ENCODE measurements at regions not wholly inside any gene's neighbourhood (a gene's known extent, or its start where the extent isn't known, plus 50 kb on each side); places are given as distances from the start of the nearest gene placed in this dataset.

DNA sequence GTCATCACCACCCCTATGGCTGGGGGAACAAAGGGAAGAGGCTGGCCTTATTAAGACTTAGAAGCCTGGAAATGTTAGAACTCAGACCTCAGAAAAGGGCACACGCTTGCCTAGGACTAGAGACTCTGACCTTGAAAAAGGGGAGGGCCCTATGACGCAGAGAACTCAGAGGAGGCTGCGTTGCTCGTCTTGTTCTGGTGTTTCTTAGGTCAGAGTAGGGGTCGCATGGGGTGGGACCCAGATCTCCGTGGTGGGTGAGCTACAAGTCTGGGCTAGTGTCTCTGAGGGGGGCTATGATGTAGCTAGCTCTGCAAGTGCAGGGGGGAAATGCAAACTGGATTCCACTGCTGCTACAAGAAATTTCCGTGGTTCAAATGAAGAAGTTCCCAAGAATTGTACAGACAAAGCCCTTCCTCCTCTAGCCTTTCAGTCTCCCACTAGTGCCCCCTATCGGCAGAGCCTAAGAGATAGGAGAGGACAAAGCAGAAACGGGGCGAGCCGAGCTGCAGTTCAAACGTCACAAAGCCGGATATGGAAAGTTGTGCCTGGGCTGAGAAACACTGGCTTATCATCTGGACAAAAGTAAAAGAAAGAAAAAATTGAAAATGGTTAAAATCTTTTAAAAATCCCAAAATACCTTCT lies 392.9 kb upstream of the ROBO2 start:
- Histone ChIP-seq H3K27ac (ENCODE audit: low read length) (no peak overlapping the region), H2AFZ (ENCODE audit: low read depth, low read length) (no peak overlapping the region), H3K9ac (ENCODE audit: low read depth, low read length) (no peak overlapping the region), H3K4me2 (ENCODE audit: insufficient read depth, low read length) (no peak overlapping the region), H3K36me3 (ENCODE audit: insufficient read depth, low read length) (no peaks in the 10 kb centered on the region), H3K27me3 (ENCODE audit: insufficient read depth, low read length, poor library complexity) (no peaks in the 10 kb centered on the region), H3K4me1 (ENCODE audit: insufficient read depth, low read length) (no peaks in the 10 kb centered on the region), H4K20me1 (ENCODE audit: insufficient read depth, low read length) (no peaks in the 10 kb centered on the region), H3K79me2 (ENCODE audit: insufficient read depth, low read length) (no peaks in the 10 kb centered on the region), H3K4me3 (ENCODE audit: low read depth in 1 of 2, low read length in 2 of 2) (no peak overlapping the region), H3K9me3 (ENCODE audit: insufficient read depth, low read length, severe bottlenecking) (no peaks in the 10 kb centered on the region)
- TF ChIP-seq, protein P1, sequence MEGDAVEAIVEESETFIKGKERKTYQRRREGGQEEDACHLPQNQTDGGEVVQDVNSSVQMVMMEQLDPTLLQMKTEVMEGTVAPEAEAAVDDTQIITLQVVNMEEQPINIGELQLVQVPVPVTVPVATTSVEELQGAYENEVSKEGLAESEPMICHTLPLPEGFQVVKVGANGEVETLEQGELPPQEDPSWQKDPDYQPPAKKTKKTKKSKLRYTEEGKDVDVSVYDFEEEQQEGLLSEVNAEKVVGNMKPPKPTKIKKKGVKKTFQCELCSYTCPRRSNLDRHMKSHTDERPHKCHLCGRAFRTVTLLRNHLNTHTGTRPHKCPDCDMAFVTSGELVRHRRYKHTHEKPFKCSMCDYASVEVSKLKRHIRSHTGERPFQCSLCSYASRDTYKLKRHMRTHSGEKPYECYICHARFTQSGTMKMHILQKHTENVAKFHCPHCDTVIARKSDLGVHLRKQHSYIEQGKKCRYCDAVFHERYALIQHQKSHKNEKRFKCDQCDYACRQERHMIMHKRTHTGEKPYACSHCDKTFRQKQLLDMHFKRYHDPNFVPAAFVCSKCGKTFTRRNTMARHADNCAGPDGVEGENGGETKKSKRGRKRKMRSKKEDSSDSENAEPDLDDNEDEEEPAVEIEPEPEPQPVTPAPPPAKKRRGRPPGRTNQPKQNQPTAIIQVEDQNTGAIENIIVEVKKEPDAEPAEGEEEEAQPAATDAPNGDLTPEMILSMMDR (IDR thresholded peaks at IDR 0.05; ENCODE audit: borderline replicate concordance, extremely low read depth, low read length, poor library complexity, severe bottlenecking) = no peak
- TF ChIP-seq EZH2 (IDR thresholded peaks at IDR 0.05; ENCODE audit: borderline replicate concordance, low read depth, low read length, severe bottlenecking) = no peak
- DNase-seq (no peak), ATAC-seq (ENCODE audit: insufficient read depth, low read depth) (no peak)

DNA sequence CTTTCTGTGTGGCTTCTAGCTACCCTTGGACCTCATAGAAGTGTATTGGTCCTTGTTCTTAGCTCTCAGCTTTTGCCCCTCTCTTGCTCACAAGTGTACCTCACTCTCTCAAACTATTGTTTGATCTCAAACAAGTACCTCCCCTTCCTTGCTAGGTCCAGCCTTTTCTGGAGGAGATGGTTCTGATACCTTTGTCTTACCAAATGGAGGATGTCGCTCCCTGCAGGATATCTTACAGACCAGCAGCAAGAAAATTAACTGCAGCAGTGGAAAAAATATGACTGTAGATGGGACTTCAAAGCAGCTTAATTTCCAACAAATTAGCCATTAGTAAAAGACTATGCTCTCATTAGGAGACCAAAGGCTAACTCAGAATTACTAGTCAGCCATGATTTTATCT lies 388.1 kb upstream of the ROBO2 start:
- Histone ChIP-seq H3K27me3 (ENCODE audit: insufficient read depth, low read length, poor library complexity) (no peaks in the 10 kb centered on the region), H3K4me1 (ENCODE audit: insufficient read depth, low read length) (no peaks in the 10 kb centered on the region), H3K36me3 (ENCODE audit: insufficient read depth, low read length) (no peaks in the 10 kb centered on the region), H4K20me1 (ENCODE audit: insufficient read depth, low read length) (no peaks in the 10 kb centered on the region), H3K9ac (ENCODE audit: low read depth, low read length) (no peak overlapping the region), H3K27ac (ENCODE audit: low read length) (no peak overlapping the region), H3K79me2 (ENCODE audit: insufficient read depth, low read length) (no peaks in the 10 kb centered on the region), H2AFZ (ENCODE audit: low read depth, low read length) (no peak overlapping the region), H3K4me2 (ENCODE audit: insufficient read depth, low read length) (no peak overlapping the region), H3K4me3 (ENCODE audit: low read depth in 1 of 2, low read length in 2 of 2) (no peak overlapping the region), H3K9me3 (ENCODE audit: insufficient read depth, low read length, severe bottlenecking) (no peaks in the 10 kb centered on the region)
- ATAC-seq (ENCODE audit: insufficient read depth, low read depth) (no peak), DNase-seq (no peak)
- TF ChIP-seq EZH2 (IDR thresholded peaks at IDR 0.05; ENCODE audit: borderline replicate concordance, low read depth, low read length, severe bottlenecking) = no peak
- TF ChIP-seq, protein P1 (IDR thresholded peaks at IDR 0.05; ENCODE audit: borderline replicate concordance, extremely low read depth, low read length, poor library complexity, severe bottlenecking) = no peak

DNA sequence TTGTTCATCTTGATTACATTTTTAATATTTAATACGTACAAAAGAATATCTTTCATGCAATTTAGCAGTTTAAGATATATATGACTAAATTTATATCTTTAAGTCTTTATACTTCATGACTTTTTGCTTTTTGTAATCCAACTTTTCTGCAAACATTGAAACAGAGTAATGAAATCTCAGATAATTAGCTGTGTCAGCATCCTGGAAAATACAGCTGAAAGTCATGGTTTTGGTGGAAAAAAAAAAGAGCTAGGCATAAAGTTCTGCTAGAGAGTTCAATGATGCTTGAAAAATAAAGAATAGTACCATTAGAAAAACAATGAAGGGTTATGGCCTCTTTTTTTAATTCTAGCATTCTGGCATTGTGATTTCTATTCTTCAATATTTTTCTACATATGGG lies 387.4 kb upstream of the ROBO2 start:
- Histone ChIP-seq H3K79me2 (ENCODE audit: insufficient read depth, low read length) (no peaks in the 10 kb centered on the region), H3K9ac (ENCODE audit: low read depth, low read length) (no peak overlapping the region), H3K4me2 (ENCODE audit: insufficient read depth, low read length) (no peak overlapping the region), H3K9me3 (ENCODE audit: insufficient read depth, low read length, severe bottlenecking) (no peaks in the 10 kb centered on the region), H3K27me3 (ENCODE audit: insufficient read depth, low read length, poor library complexity) (no peaks in the 10 kb centered on the region), H3K36me3 (ENCODE audit: insufficient read depth, low read length) (no peaks in the 10 kb centered on the region), H3K27ac (ENCODE audit: low read length) (no peak overlapping the region), H4K20me1 (ENCODE audit: insufficient read depth, low read length) (no peaks in the 10 kb centered on the region), H3K4me1 (ENCODE audit: insufficient read depth, low read length) (no peaks in the 10 kb centered on the region), H2AFZ (ENCODE audit: low read depth, low read length) (no peak overlapping the region), H3K4me3 (ENCODE audit: low read depth in 1 of 2, low read length in 2 of 2) (no peak overlapping the region)
- no peak for DNase-seq
- TF ChIP-seq, protein P1 (IDR thresholded peaks at IDR 0.05; ENCODE audit: borderline replicate concordance, extremely low read depth, low read length, poor library complexity, severe bottlenecking) = no peak
- TF ChIP-seq EZH2 (IDR thresholded peaks at IDR 0.05; ENCODE audit: borderline replicate concordance, low read depth, low read length, severe bottlenecking) = no peak
- no peak for ATAC-seq (ENCODE audit: insufficient read depth, low read depth)

Data from DND-41 (cell line).